IMR-90 (cell line): ENCODE measurements at regions not wholly inside any gene's neighbourhood (a gene's known extent, or its start where the extent isn't known, plus 50 kb on each side); places are given as distances from the start of the nearest gene placed in this dataset.
"Not testable (repeated sequence)": the region's sequence is repeated elsewhere in the genome, so short reads cannot be mapped to it uniquely, and the experiment has no call there.

Experiments
- ATAC-seq: fragments of 200-7000 bp; cut with Tn5 transposase; 2 replicates; pipeline ENCODE4 v1.9.1; 2020; ENCODE audit warnings: low read depth, mild to moderate bottlenecking, moderate library complexity
- BruUV-seq: library from RNA; stranded (reverse); fragments of 400-500 nt; replicated peaks from 2 replicates; lab custom pipeline; 2021; lab: Mats Ljungman, UMichigan
- CTCF ChIA-PET: fragments of 300-600 bp; formaldehyde crosslinking; extraction: SDS; loops from one replicate; lab custom pipeline; 2021; ENCODE audit warnings: antibody characterized with exemption; lab: Yijun Ruan, JAX
- POLR2A ChIA-PET: fragments of 300-600 bp; sonication (Branson Sonifier 250); formaldehyde crosslinking; loops from one replicate; lab custom pipeline; 2022; ENCODE audit warnings: antibody characterized with exemption; ENCODE audit not compliant: unreplicated experiment; lab: Charles Lee
- DNase-seq: peaks from one replicate; pipeline ENCODE4 v3.0.0; 2013
- H2AFZ ChIP-seq: replicated peaks from 2 replicates; pipeline ENCODE3; 2013; ENCODE audit warnings: low read length, mild to moderate bottlenecking; ENCODE audit not compliant: poor library complexity
- H2AK5ac ChIP-seq: 2 replicates; pipeline ENCODE4 v1.6.1; 2013; ENCODE audit warnings: low read depth, low read length, inconsistent platforms
- H2AK9ac ChIP-seq: replicated peaks from 2 replicates; pipeline ENCODE3; 2013; ENCODE audit warnings: mild to moderate bottlenecking, low read depth, low read length, moderate library complexity; ENCODE audit not compliant: poor library complexity
- H2BK120ac ChIP-seq: 2 replicates; pipeline ENCODE4 v1.6.1; 2013; ENCODE audit warnings: low read depth, low read length, inconsistent platforms
- H2BK15ac ChIP-seq: 3 replicates; pipeline ENCODE4 v1.6.1; 2013; ENCODE audit warnings: low read depth, low read length, inconsistent platforms
- H2BK20ac ChIP-seq: 2 replicates; pipeline ENCODE4 v1.6.1; 2013; ENCODE audit warnings: low read depth, mild to moderate bottlenecking, inconsistent platforms, low read length, moderate library complexity
- H2BK5ac ChIP-seq: 2 replicates; pipeline ENCODE4 v1.6.1; 2013; ENCODE audit warnings: mild to moderate bottlenecking, low read depth, low read length, inconsistent platforms; ENCODE audit not compliant: poor library complexity, severe bottlenecking
- H3K14ac ChIP-seq: replicated peaks from 2 replicates; pipeline ENCODE4 v1.6.1; 2013; ENCODE audit warnings: low read depth, low read length, inconsistent platforms
- H3K18ac ChIP-seq: 2 replicates; pipeline ENCODE4 v1.6.1; 2013; ENCODE audit warnings: low read depth, low read length, control low read depth
- H3K23ac ChIP-seq: 2 replicates; pipeline ENCODE4 v1.6.1; 2013; ENCODE audit warnings: low read depth, low read length, inconsistent platforms
- H3K27ac ChIP-seq: 2 replicates; pipeline ENCODE4 v1.5.1; 2013; ENCODE audit warnings: mild to moderate bottlenecking, control low read depth, low read length; ENCODE audit not compliant: insufficient read depth
- H3K27me3 ChIP-seq: 2 replicates; pipeline ENCODE4 v1.6.1; 2013; ENCODE audit warnings: low read length; ENCODE audit not compliant: control insufficient read depth, insufficient read depth
- H3K36me3 ChIP-seq: 2 replicates; pipeline ENCODE4 v1.6.1; 2013; ENCODE audit warnings: low read length, mixed read lengths; ENCODE audit not compliant: control insufficient read depth, insufficient read depth
- H3K4ac ChIP-seq: 2 replicates; pipeline ENCODE4 v1.6.1; 2013; ENCODE audit warnings: low read depth, low read length, inconsistent platforms
- H3K4me1 ChIP-seq: 2 replicates; pipeline ENCODE4 v1.6.1; 2013; ENCODE audit warnings: low read length, mixed read lengths; ENCODE audit not compliant: control insufficient read depth, insufficient read depth
- H3K4me2 ChIP-seq: 2 replicates; pipeline ENCODE4 v1.6.1; 2013; ENCODE audit warnings: low read depth, mild to moderate bottlenecking, control low read depth, low read length, moderate library complexity
- H3K4me3 ChIP-seq: 2 replicates; pipeline ENCODE4 v1.5.1; 2013; ENCODE audit warnings: low read depth, mild to moderate bottlenecking, control low read depth, low read length, moderate library complexity; ENCODE audit not compliant: insufficient read depth
- H3K56ac ChIP-seq: 2 replicates; pipeline ENCODE4 v1.6.1; 2013; ENCODE audit warnings: low read length, inconsistent platforms; ENCODE audit not compliant: insufficient read depth; ENCODE audit errors: extremely low read depth
- H3K79me1 ChIP-seq, 2 experiments: 2 replicates each; pipeline ENCODE4 v1.6.1; 2013; ENCODE audit warnings: low read length in 2 of 2, inconsistent platforms in 1 of 2, low read depth in 1 of 2
- H3K9ac ChIP-seq: 2 replicates; pipeline ENCODE4 v1.6.1; 2013; ENCODE audit warnings: low read depth, low read length, control low read depth
- H3K9me1 ChIP-seq: 2 replicates; pipeline ENCODE4 v1.6.1; 2013; ENCODE audit warnings: low read length, inconsistent platforms; ENCODE audit not compliant: insufficient read depth
- H3K9me3 ChIP-seq: 2 replicates; pipeline ENCODE4 v1.6.1; 2013; ENCODE audit warnings: low read length; ENCODE audit not compliant: control insufficient read depth, insufficient read depth
- H4K20me1 ChIP-seq: 2 replicates; pipeline ENCODE4 v1.6.1; 2013; ENCODE audit warnings: low read length, inconsistent platforms; ENCODE audit not compliant: insufficient read depth
- H4K5ac ChIP-seq: 2 replicates; pipeline ENCODE4 v1.6.1; 2013; ENCODE audit warnings: mild to moderate bottlenecking, low read depth, low read length, control low read depth
- H4K8ac ChIP-seq, 2 experiments: 2 replicates each; pipeline ENCODE4 v1.6.1; 2013; ENCODE audit warnings: low read depth in 2 of 2, low read length in 2 of 2, control low read depth in 1 of 2, inconsistent platforms in 1 of 2
- H4K91ac ChIP-seq: 2 replicates; pipeline ENCODE4 v1.6.1; 2013; ENCODE audit warnings: low read depth, low read length, inconsistent platforms; ENCODE audit not compliant: insufficient read depth
- WGBS, 2 experiments: methylation state at CpG; one replicate each; pipeline versions ENCODE4 v1.1.5 to v1.1.7; 2013; ENCODE audit warnings: missing lambda C conversion rate in 2 of 2; ENCODE audit not compliant: insufficient read length in 1 of 2; ENCODE audit errors: extremely low coverage in 2 of 2; 5-methylcytosine and 5-hydroxymethylcytosine counted together
- dilution Hi-C: fragments of 300-500 bp; cut with HindIII; formaldehyde crosslinking; loops from one replicate; pipeline ENCODE4 v1.14.3; 2018; ENCODE audit warnings: low sequenced_read_pairs; ENCODE audit not compliant: unreplicated experiment
- in situ Hi-C: fragments of 300-500 bp; cut with MboI; formaldehyde crosslinking; loops from 3 replicates; pipeline ENCODE4 v1.14.3; 2019; ENCODE audit warnings: low sequenced_read_pairs, inconsistent platforms, mixed read lengths
- intact Hi-C: fragments of 100-400 bp; cut with micrococcal nuclease; formaldehyde crosslinking; loops from 2 replicates; pipeline ENCODE4 v1.10.0; 2022

GRCh38 chr14:19239981-19240380 is 194.2 kb downstream of the POTEG start:
- H4K91ac ChIP-seq, H3K4ac ChIP-seq, H3K36me3 ChIP-seq, H3K56ac ChIP-seq, H3K79me1 ChIP-seq, H3K4me1 ChIP-seq, H3K4me3 ChIP-seq, H3K14ac ChIP-seq, H3K23ac ChIP-seq, H4K8ac ChIP-seq, ATAC-seq, H3K9me3 ChIP-seq, H4K5ac ChIP-seq, CTCF ChIA-PET, H3K4me2 ChIP-seq, H2AFZ ChIP-seq, BruUV-seq, H2BK20ac ChIP-seq, in situ Hi-C loops, H4K20me1 ChIP-seq, H2AK9ac ChIP-seq, H3K27ac ChIP-seq, dilution Hi-C loops, H3K18ac ChIP-seq, H3K27me3 ChIP-seq, DNase-seq, H2BK5ac ChIP-seq, H2BK15ac ChIP-seq, POLR2A ChIA-PET, H3K9ac ChIP-seq, H2BK120ac ChIP-seq, H3K9me1 ChIP-seq, H2AK5ac ChIP-seq, intact Hi-C loops: not testable (repeated sequence)
- no CpG with 5 or more reads among the region's 15 CpGs for WGBS, 2 experiments

GRCh38 chr14:19240387-19240786 is 193.8 kb downstream of the POTEG start:
- in situ Hi-C loops, intact Hi-C loops, H2BK5ac ChIP-seq, H3K27me3 ChIP-seq, H3K18ac ChIP-seq, H2AFZ ChIP-seq, H3K36me3 ChIP-seq, H2BK20ac ChIP-seq, POLR2A ChIA-PET, H2AK5ac ChIP-seq, H2AK9ac ChIP-seq, H3K79me1 ChIP-seq, H3K27ac ChIP-seq, BruUV-seq, H3K4me2 ChIP-seq, H4K20me1 ChIP-seq, H3K9ac ChIP-seq, H3K4ac ChIP-seq, H3K56ac ChIP-seq, DNase-seq, H2BK120ac ChIP-seq, H3K4me1 ChIP-seq, H3K14ac ChIP-seq, dilution Hi-C loops, H4K5ac ChIP-seq, ATAC-seq, CTCF ChIA-PET, H3K23ac ChIP-seq, H3K9me3 ChIP-seq, H3K4me3 ChIP-seq, H4K91ac ChIP-seq, H3K9me1 ChIP-seq, H4K8ac ChIP-seq, H2BK15ac ChIP-seq: not testable (repeated sequence)
- WGBS, 2 experiments: no CpG with 5 or more reads among the region's 21 CpGs
